HEK293 (cell line): ENCODE measurements at regions not wholly inside any gene's neighbourhood (a gene's known extent, or its start where the extent isn't known, plus 50 kb on each side); places are given as distances from the start of the nearest gene placed in this dataset.

Source experiments
- CTCF ChIA-PET: fragments of 350-600 bp; formaldehyde crosslinking; extraction: SDS; loops from one replicate; lab custom pipeline; 2021; ENCODE audit warnings: antibody characterized with exemption; lab: Yijun Ruan, JAX
- POLR2A ChIA-PET: fragments of 300-600 bp; formaldehyde crosslinking; extraction: SDS; loops from one replicate; lab custom pipeline; 2020; ENCODE audit warnings: antibody characterized with exemption, inconsistent platforms; lab: Yijun Ruan, JAX
- H3K27ac ChIP-seq: fragments of 200-500 bp; sonication (Bioruptor generic); 2 replicates; pipeline ENCODE4 v1.5.1; 2014; ENCODE audit warnings: low read depth, low read length, control low read depth, inconsistent platforms; ENCODE audit errors: extremely low read depth
- H3K36me3 ChIP-seq, 2 experiments: fragments of 200-500 bp in 1 of 2; sonication (Bioruptor generic) in 1 of 2; 1 replicate in 1 of 2; 2 replicates in 1 of 2; pipeline ENCODE4 v1.5.1; 2014 to 2017; ENCODE audit warnings: inconsistent platforms in 2 of 2, low read length in 2 of 2; ENCODE audit not compliant: control insufficient read depth in 2 of 2, insufficient read depth in 1 of 2
- H3K4me1 ChIP-seq: fragments of 200-500 bp; sonication (Bioruptor generic); 2 replicates; pipeline ENCODE4 v1.5.1; 2014; ENCODE audit warnings: mild to moderate bottlenecking, low read length, inconsistent platforms; ENCODE audit not compliant: control insufficient read depth, insufficient read depth
- H3K4me3 ChIP-seq: 2 replicates; pipeline ENCODE4 v1.5.1; 2011; ENCODE audit warnings: low read depth, mild to moderate bottlenecking, control low read depth, low read length, moderate library complexity
- H3K9me3 ChIP-seq: fragments of 200-500 bp; sonication (Bioruptor generic); 2 replicates; pipeline ENCODE4 v1.5.1; 2014; ENCODE audit warnings: low read depth, low read length, inconsistent platforms; ENCODE audit not compliant: control insufficient read depth, insufficient read depth
- ATF2 ChIP-seq: fragments of 450-650 bp; formaldehyde crosslinking; IDR thresholded peaks from 2 replicates; pipeline ENCODE4 v1.5.1; 2016; ENCODE audit warnings: missing biosample characterization, missing genetic modification characterization, low read depth
- RBAK ChIP-seq: fragments of 450-650 bp; formaldehyde crosslinking; IDR thresholded peaks from 2 replicates; pipeline ENCODE4 v1.5.1; 2016; ENCODE audit warnings: missing biosample characterization, missing genetic modification characterization
- TRIM28 ChIP-seq: IDR thresholded peaks from 2 replicates; pipeline ENCODE4 v1.6.1; 2011; ENCODE audit warnings: low read length, control low read depth, borderline replicate concordance
- ZBTB44 ChIP-seq: fragments of 450-650 bp; IDR thresholded peaks from 2 replicates; pipeline ENCODE4 v1.5.1; 2018; ENCODE audit warnings: missing biosample characterization, mild to moderate bottlenecking, missing genetic modification characterization
- ZBTB49 ChIP-seq: fragments of 450-650 bp; formaldehyde crosslinking; IDR thresholded peaks from 2 replicates; pipeline ENCODE4 v1.5.1; 2016; ENCODE audit warnings: missing biosample characterization, missing genetic modification characterization, low read depth
- ZEB2 ChIP-seq: fragments of 450-650 bp; formaldehyde crosslinking; IDR thresholded peaks from 2 replicates; pipeline ENCODE4 v1.5.1; 2016; ENCODE audit warnings: missing biosample characterization, missing genetic modification characterization
- ZFHX2 ChIP-seq: fragments of 450-650 bp; formaldehyde crosslinking; conservative IDR thresholded peaks from 2 replicates; pipeline ENCODE4 v1.5.1; 2016; ENCODE audit warnings: missing biosample characterization, missing genetic modification characterization
- ZFP41 ChIP-seq: fragments of 450-650 bp; formaldehyde crosslinking; IDR thresholded peaks from 2 replicates; pipeline ENCODE4 v1.5.1; 2016; ENCODE audit warnings: missing biosample characterization, missing genetic modification characterization, borderline replicate concordance
- ZFP69B ChIP-seq: fragments of 450-650 bp; formaldehyde crosslinking; IDR thresholded peaks from 2 replicates; pipeline ENCODE4 v1.5.1; 2016; ENCODE audit warnings: missing biosample characterization, missing genetic modification characterization
- ZIC2 ChIP-seq: fragments of 450-650 bp; formaldehyde crosslinking; IDR thresholded peaks from 2 replicates; pipeline ENCODE4 v1.5.1; 2016; ENCODE audit warnings: missing biosample characterization, missing genetic modification characterization
- ZNF121 ChIP-seq: fragments of 450-650 bp; formaldehyde crosslinking; IDR thresholded peaks from 2 replicates; pipeline ENCODE4 v1.5.1; 2016; ENCODE audit warnings: missing biosample characterization, missing genetic modification characterization
- ZNF132 ChIP-seq: fragments of 450-650 bp; formaldehyde crosslinking; IDR thresholded peaks from 2 replicates; pipeline ENCODE4 v1.5.1; 2017; ENCODE audit warnings: missing biosample characterization, missing genetic modification characterization, borderline replicate concordance
- ZNF174 ChIP-seq: fragments of 450-650 bp; formaldehyde crosslinking; IDR thresholded peaks from 2 replicates; pipeline ENCODE4 v1.5.0; 2017; ENCODE audit warnings: missing biosample characterization, mild to moderate bottlenecking, missing genetic modification characterization
- ZNF266 ChIP-seq: fragments of 450-650 bp; formaldehyde crosslinking; IDR thresholded peaks from 2 replicates; pipeline ENCODE4 v1.5.1; 2016; ENCODE audit warnings: missing biosample characterization, missing genetic modification characterization, low read depth
- ZNF274 ChIP-seq, 2 experiments: fragments of 200-500 bp in 1 of 2; fragments of 450-650 bp in 1 of 2; sonication (Bioruptor generic) in 1 of 2; formaldehyde crosslinking in 1 of 2; IDR thresholded peaks; 2 replicates each; pipeline versions ENCODE4 v1.5.1 to v1.6.1; 2014 to 2016; ENCODE audit warnings: borderline replicate concordance in 1 of 2, inconsistent platforms in 1 of 2, low read length in 1 of 2, missing biosample characterization in 1 of 2, missing genetic modification characterization in 1 of 2
- ZNF404 ChIP-seq: fragments of 450-650 bp; formaldehyde crosslinking; IDR thresholded peaks from 2 replicates; pipeline ENCODE4 v1.5.1; 2017; ENCODE audit warnings: missing biosample characterization, missing genetic modification characterization
- ZNF488 ChIP-seq: fragments of 450-650 bp; formaldehyde crosslinking; IDR thresholded peaks from 2 replicates; pipeline ENCODE4 v1.5.1; 2016; ENCODE audit warnings: missing biosample characterization, missing genetic modification characterization
- ZNF514 ChIP-seq: fragments of 450-650 bp; formaldehyde crosslinking; IDR thresholded peaks from 2 replicates; pipeline ENCODE4 v1.5.1; 2016; ENCODE audit warnings: missing biosample characterization, missing genetic modification characterization
- ZNF560 ChIP-seq: fragments of 450-650 bp; formaldehyde crosslinking; IDR thresholded peaks from 2 replicates; pipeline ENCODE4 v1.5.1; 2017; ENCODE audit warnings: missing biosample characterization, missing genetic modification characterization, borderline replicate concordance
- ZNF571 ChIP-seq: fragments of 450-650 bp; formaldehyde crosslinking; IDR thresholded peaks from 2 replicates; pipeline ENCODE4 v1.5.0; 2017; ENCODE audit warnings: missing biosample characterization, missing genetic modification characterization
- ZNF626 ChIP-seq: fragments of 450-650 bp; sonication (Bioruptor Pico); formaldehyde crosslinking; IDR thresholded peaks from 2 replicates; pipeline ENCODE4 v1.5.1; 2018; ENCODE audit warnings: missing biosample characterization, missing genetic modification characterization, inconsistent platforms
- ZNF645 ChIP-seq: fragments of 450-650 bp; formaldehyde crosslinking; IDR thresholded peaks from 2 replicates; pipeline ENCODE4; 2016; ENCODE audit warnings: missing biosample characterization, missing genetic modification characterization
- ZNF785 ChIP-seq: fragments of 450-650 bp; formaldehyde crosslinking; IDR thresholded peaks from 2 replicates; pipeline ENCODE4 v1.5.1; 2016; ENCODE audit warnings: missing biosample characterization, missing genetic modification characterization
- ZNF837 ChIP-seq: fragments of 450-650 bp; formaldehyde crosslinking; IDR thresholded peaks from 2 replicates; pipeline ENCODE4 v1.5.1; 2016; ENCODE audit warnings: missing biosample characterization, missing genetic modification characterization
- ZSCAN16 ChIP-seq: fragments of 450-650 bp; formaldehyde crosslinking; IDR thresholded peaks from 2 replicates; pipeline ENCODE4 v1.5.1; 2016; ENCODE audit warnings: missing biosample characterization, missing genetic modification characterization
- ZSCAN4 ChIP-seq: fragments of 450-650 bp; formaldehyde crosslinking; IDR thresholded peaks from 2 replicates; pipeline ENCODE4 v1.5.1; 2017; ENCODE audit warnings: missing biosample characterization, missing genetic modification characterization

- no peaks in the 10 kb centered on the region for H3K36me3 ChIP-seq
- TF ChIP-seq ZNF571: no peak
- TF ChIP-seq ZNF121 (tag by site-specific recombination): no peak
- no peak for TF ChIP-seq ZFP41 (tag by site-specific recombination)
- no peak for TF ChIP-seq ZNF488
- no peak for TF ChIP-seq ZSCAN16
- no peak for TF ChIP-seq ZEB2 (tag by site-specific recombination)
- no peak for TF ChIP-seq ZNF837 (tag by site-specific recombination)
- no peak for TF ChIP-seq ZBTB49 (tag by site-specific recombination)
- TF ChIP-seq ZNF645 (tag by site-specific recombination): no peak
- TF ChIP-seq ZNF626: no peak
- TF ChIP-seq TRIM28: no peak
- no peak for TF ChIP-seq ZNF560 (tag by site-specific recombination)
- no peak for TF ChIP-seq ZNF132
- TF ChIP-seq ZFP69B (tag by site-specific recombination): no peak
- no peak for TF ChIP-seq RBAK (tag by site-specific recombination)
- no peak for TF ChIP-seq ZNF785 (tag by site-specific recombination)
- no peak for TF ChIP-seq ZNF174 (tag by site-specific recombination)
- TF ChIP-seq, all 188 proteins: peak for 0
- H3K27ac ChIP-seq: no peak overlapping the region
- ChIA-PET POLR2A (no interaction called here), CTCF (interaction anchor here (0.6 kb wide), 1 partner anchor 633 kb away, joined by 3 read pairs; no protein-coding TSS in a partner anchor)
- H3K9me3 ChIP-seq: no peaks in the 10 kb centered on the region
- H3K4me3 ChIP-seq: no peak overlapping the region
- H3K4me1 ChIP-seq: no peaks in the 10 kb centered on the region
Measured at GRCh38 chr13:79710376-79710775, 229.4 kb downstream of the NDFIP2 start.

GRCh38 chr13:79709471-79709870, 228.5 kb downstream of the NDFIP2 start:
- no peak overlapping the region for H3K4me3 ChIP-seq
- no peaks in the 10 kb centered on the region for H3K4me1 ChIP-seq
- H3K9me3 ChIP-seq: no peaks in the 10 kb centered on the region
- CTCF ChIA-PET: no interaction called here
- POLR2A ChIA-PET: no interaction called here
- no peaks in the 10 kb centered on the region for H3K36me3 ChIP-seq
- H3K27ac ChIP-seq: no peak overlapping the region
- TF ChIP-seq ZNF514 (tag by site-specific recombination) (no peak), ZNF404 (tag by site-specific recombination) (no peak), ZSCAN4 (no peak), ZNF274 (IDR thresholded peaks at IDR 0.05; ENCODE audit: low read length) (no peak), ZNF274 (tag by site-specific recombination; IDR thresholded peaks at IDR 0.05; ENCODE audit: borderline replicate concordance) (no peak), ATF2 (no peak), ZFHX2 (tag by site-specific recombination) (no peak), ZBTB44 (tag by site-specific recombination) (no peak), ZNF266 (tag by site-specific recombination) (no peak), ZIC2 (no peak)
